ENCODE measurements at regions not wholly inside any gene's neighbourhood (a gene's known extent, or its start where the extent isn't known, plus 50 kb on each side); places are given as distances from the start of the nearest gene placed in this dataset.

- no peaks in the 10 kb centered on the region for H3K9me3 ChIP-seq (ENCODE audit: low read length)
- H4K20me1 ChIP-seq (ENCODE audit: insufficient read depth) = no peaks in the 10 kb centered on the region
- H3K79me2 ChIP-seq (replicated peaks; ENCODE audit: insufficient read depth, low read length) = no peaks in the 10 kb centered on the region
- TF ChIP-seq REST (IDR thresholded peaks at IDR 0.05; ENCODE audit: borderline replicate concordance) = no peak
- no peak for TF ChIP-seq MXI1 (conservative IDR thresholded peaks at IDR 0.05; ENCODE audit: poor library complexity, severe bottlenecking)
- TF ChIP-seq RAD21 (conservative IDR thresholded peaks at IDR 0.05) = no peak
- TF ChIP-seq SMC3 (conservative IDR thresholded peaks at IDR 0.05; ENCODE audit: poor library complexity) = no peak
- TF ChIP-seq EP300 (conservative IDR thresholded peaks at IDR 0.05; ENCODE audit: poor library complexity, severe bottlenecking) = no peak
- no peak for TF ChIP-seq CTCF (IDR thresholded peaks at IDR 0.05; ENCODE audit: poor library complexity, severe bottlenecking)
- TF ChIP-seq TAF1 (IDR thresholded peaks at IDR 0.05; ENCODE audit: low read depth) = no peak
- no peak for TF ChIP-seq POLR2AphosphoS5 (IDR thresholded peaks at IDR 0.05)
- no peak for TF ChIP-seq EZH2 (IDR thresholded peaks at IDR 0.05; ENCODE audit: borderline replicate concordance, insufficient read depth, low read length, poor library complexity, severe bottlenecking)
- H3K36me3 ChIP-seq (ENCODE audit: insufficient read depth, low read length) = no peaks in the 10 kb centered on the region
- H3F3A ChIP-seq (ENCODE audit: insufficient read depth, low read length, poor library complexity, severe bottlenecking) = no peaks in the 10 kb centered on the region
- no peak overlapping the region for H2AFZ ChIP-seq (ENCODE audit: low read depth, low read length)
- no peak overlapping the region for H3K4me2 ChIP-seq (ENCODE audit: low read length)
- H3K27me3 ChIP-seq (ENCODE audit: insufficient read depth, low read depth, low read length) = no peaks in the 10 kb centered on the region
- no peak overlapping the region for H3K4me3 ChIP-seq (ENCODE audit: low read length)
- no peaks in the 10 kb centered on the region for H3K9me2 ChIP-seq (ENCODE audit: insufficient read depth, low read length)
- H3K9ac ChIP-seq (ENCODE audit: low read length) = no peak overlapping the region
- no peak overlapping the region for H3K27ac ChIP-seq (ENCODE audit: low read length)
Measured at GRCh38 chr2:138928374-138929021, 148.3 kb upstream of the NXPH2 start.

GRCh38 chr2:138922973-138923563 lies 142.9 kb upstream of the NXPH2 start:
- no peaks in the 10 kb centered on the region for H3F3A ChIP-seq (ENCODE audit: insufficient read depth, low read length, poor library complexity, severe bottlenecking)
- TF ChIP-seq MXI1 (conservative IDR thresholded peaks at IDR 0.05; ENCODE audit: poor library complexity, severe bottlenecking) (no peak), SMC3 (conservative IDR thresholded peaks at IDR 0.05; ENCODE audit: poor library complexity) (peak; percentile 82), EP300 (conservative IDR thresholded peaks at IDR 0.05; ENCODE audit: poor library complexity, severe bottlenecking) (no peak), EZH2 (IDR thresholded peaks at IDR 0.05; ENCODE audit: borderline replicate concordance, insufficient read depth, low read length, poor library complexity, severe bottlenecking) (no peak), POLR2AphosphoS5 (IDR thresholded peaks at IDR 0.05) (no peak), TAF1 (IDR thresholded peaks at IDR 0.05; ENCODE audit: low read depth) (no peak), CTCF (IDR thresholded peaks at IDR 0.05; ENCODE audit: poor library complexity, severe bottlenecking) (peak; percentile 83), REST (IDR thresholded peaks at IDR 0.05; ENCODE audit: borderline replicate concordance) (no peak), RAD21 (conservative IDR thresholded peaks at IDR 0.05) (peak; percentile 90)
- no peak overlapping the region for H3K4me2 ChIP-seq (ENCODE audit: low read length)
- no peaks in the 10 kb centered on the region for H3K79me2 ChIP-seq (replicated peaks; ENCODE audit: insufficient read depth, low read length)
- H3K27me3 ChIP-seq (ENCODE audit: insufficient read depth, low read depth, low read length) = no peaks in the 10 kb centered on the region
- H3K27ac ChIP-seq (ENCODE audit: low read length) = no peak overlapping the region
- no peak overlapping the region for H3K9ac ChIP-seq (ENCODE audit: low read length)
- no peaks in the 10 kb centered on the region for H3K9me3 ChIP-seq (ENCODE audit: low read length)
- H3K36me3 ChIP-seq (ENCODE audit: insufficient read depth, low read length) = no peaks in the 10 kb centered on the region
- H2AFZ ChIP-seq (ENCODE audit: low read depth, low read length) = no peak overlapping the region
- H4K20me1 ChIP-seq (ENCODE audit: insufficient read depth) = no peaks in the 10 kb centered on the region
- no peaks in the 10 kb centered on the region for H3K9me2 ChIP-seq (ENCODE audit: insufficient read depth, low read length)
- H3K4me3 ChIP-seq (ENCODE audit: low read length) = no peak overlapping the region
